CD4-positive, alpha-beta memory T cell (primary cell): ENCODE measurements at regions not wholly inside any gene's neighbourhood (a gene's known extent, or its start where the extent isn't known, plus 50 kb on each side); places are given as distances from the start of the nearest gene placed in this dataset.

Experiments
- CTCF ChIA-PET: fragments of 350-600 bp; sonication (Branson Sonifier 250); formaldehyde crosslinking; loops from one replicate; lab custom pipeline; 2021; ENCODE audit warnings: inconsistent platforms; ENCODE audit not compliant: partially characterized antibody; lab: Charles Lee
- POLR2A ChIA-PET: fragments of 350-600 bp; sonication (Branson Sonifier 250); formaldehyde crosslinking; loops from one replicate; lab custom pipeline; 2021; ENCODE audit not compliant: partially characterized antibody; lab: Charles Lee
- DNase-seq, 5 donors: peaks; one replicate each; pipeline versions ENCODE4 v3.0.0 to v3.0.0-alpha.2; 2020 to 2022; ENCODE audit warnings: mixed read lengths in 1 of 5
- H3K27ac ChIP-seq: one replicate; pipeline ENCODE4 v1.7.0; 2013; ENCODE audit warnings: low read depth, low read length
- H3K27me3 ChIP-seq: 2 replicates; pipeline ENCODE4 v1.7.0; 2013; ENCODE audit warnings: mild to moderate bottlenecking, low read length, moderate library complexity; ENCODE audit not compliant: insufficient read depth
- H3K36me3 ChIP-seq: 2 replicates; pipeline ENCODE4 v1.7.0; 2013; ENCODE audit warnings: mild to moderate bottlenecking, low read length, moderate library complexity; ENCODE audit not compliant: insufficient read depth
- H3K4me1 ChIP-seq: 2 replicates; pipeline ENCODE4 v1.7.0; 2013; ENCODE audit warnings: mild to moderate bottlenecking, low read length, moderate library complexity; ENCODE audit not compliant: insufficient read depth
- H3K4me3 ChIP-seq, 2 donors: one replicate each; pipeline ENCODE4 v1.7.0; 2013; ENCODE audit warnings: low read length in 2 of 2, mild to moderate bottlenecking in 1 of 2
- H3K9me3 ChIP-seq, 2 donors: one replicate each; pipeline ENCODE4 v1.7.0; 2013; ENCODE audit warnings: low read length in 2 of 2, control low read depth in 1 of 2; ENCODE audit not compliant: control insufficient read depth in 1 of 2
- H3K27ac Mint-ChIP-seq, 7 donors: one replicate each; pipeline ENCODE4 v1.8.0; 2020 to 2021; ENCODE audit warnings: mixed read lengths in 7 of 7, mild to moderate bottlenecking in 6 of 7, inconsistent platforms in 3 of 7, moderate library complexity in 3 of 7
- H3K27me3 Mint-ChIP-seq, 2 donors: one replicate each; pipeline ENCODE4 v1.8.0; 2020 to 2021; ENCODE audit warnings: mixed read lengths in 2 of 2
- H3K36me3 Mint-ChIP-seq, 2 donors: one replicate each; pipeline ENCODE4 v1.8.0; 2020 to 2021; ENCODE audit warnings: mixed read lengths in 2 of 2, inconsistent platforms in 1 of 2, mild to moderate bottlenecking in 1 of 2
- H3K4me1 Mint-ChIP-seq, 4 donors: one replicate each; pipeline ENCODE4 v1.8.0; 2020 to 2021; ENCODE audit warnings: mixed read lengths in 4 of 4, mild to moderate bottlenecking in 1 of 4
- H3K4me3 Mint-ChIP-seq, 8 donors: one replicate each; pipeline ENCODE4 v1.8.0; 2020 to 2021; ENCODE audit warnings: mixed read lengths in 8 of 8, mild to moderate bottlenecking in 7 of 8, moderate library complexity in 6 of 8, inconsistent platforms in 3 of 8
- H3K9me3 Mint-ChIP-seq, 8 donors: one replicate each; pipeline ENCODE4 v1.8.0; 2020 to 2021; ENCODE audit warnings: mixed read lengths in 8 of 8, mild to moderate bottlenecking in 5 of 8, inconsistent platforms in 3 of 8, moderate library complexity in 1 of 8
- intact Hi-C: fragments of 100-400 bp; cut with micrococcal nuclease; formaldehyde crosslinking; loops from one replicate; pipeline ENCODE4 v1.15.1; 2023

- intact Hi-C loops: no loop called here
- no peaks in the 10 kb centered on the region for H3K9me3 ChIP-seq
Observed at GRCh38 chrX:69366183-69366582, 137.9 kb upstream of the NALF2 start.

GRCh38 chrX:69365755-69366154 is 138.4 kb upstream of the NALF2 start:
- Histone ChIP-seq H3K27ac (no peak overlapping the region), H3K4me3 (no peak overlapping the region), H3K9me3 (no peaks in the 10 kb centered on the region), H3K36me3 (no peaks in the 10 kb centered on the region), H3K27me3 (no peaks in the 10 kb centered on the region), H3K4me1 (no peaks in the 10 kb centered on the region)
- no peaks in the 10 kb centered on the region for H3K36me3 Mint-ChIP-seq
- H3K27ac Mint-ChIP-seq: no peak overlapping the region
- no peak for DNase-seq
- no peaks in the 10 kb centered on the region for H3K27me3 Mint-ChIP-seq
- ChIA-PET CTCF (no interaction called here), POLR2A (no interaction called here)
- no peaks in the 10 kb centered on the region for H3K4me1 Mint-ChIP-seq
- intact Hi-C loops: no loop called here
- H3K4me3 Mint-ChIP-seq: no peak overlapping the region
- no peaks in the 10 kb centered on the region for H3K9me3 Mint-ChIP-seq

More at GRCh38 chrX:69366183-69366582, 137.9 kb upstream of the NALF2 start:
- H3K4me3 Mint-ChIP-seq: no peak overlapping the region
- ChIA-PET CTCF (no interaction called here), POLR2A (no interaction called here)
- Histone ChIP-seq H3K4me3 (no peak overlapping the region), H3K27me3 (no peaks in the 10 kb centered on the region), H3K27ac (no peak overlapping the region), H3K4me1 (no peaks in the 10 kb centered on the region), H3K36me3 (no peaks in the 10 kb centered on the region)
- H3K27ac Mint-ChIP-seq: no peak overlapping the region
- H3K27me3 Mint-ChIP-seq: no peaks in the 10 kb centered on the region
- DNase-seq: no peak
- H3K9me3 Mint-ChIP-seq: no peaks in the 10 kb centered on the region
- H3K36me3 Mint-ChIP-seq: no peaks in the 10 kb centered on the region
- H3K4me1 Mint-ChIP-seq: no peaks in the 10 kb centered on the region

- H3K36me3 ChIP-seq: no peaks in the 10 kb centered on the region
- Mint-ChIP-seq H3K27me3 (no peaks in the 10 kb centered on the region), H3K27ac (no peak overlapping the region), H3K4me3 (no peak overlapping the region), H3K36me3 (no peaks in the 10 kb centered on the region), H3K9me3 (no peaks in the 10 kb centered on the region), H3K4me1 (no peaks in the 10 kb centered on the region)
- no peak overlapping the region for H3K27ac ChIP-seq
- ChIA-PET POLR2A (no interaction called here), CTCF (no interaction called here)
- H3K4me1 ChIP-seq: no peaks in the 10 kb centered on the region
- no peaks in the 10 kb centered on the region for H3K27me3 ChIP-seq
- no peak overlapping the region for H3K4me3 ChIP-seq
- no peaks in the 10 kb centered on the region for H3K9me3 ChIP-seq
- no peak for DNase-seq
- intact Hi-C loops: no loop called here
Observed at GRCh38 chrX:69365349-69365748, 138.8 kb upstream of the NALF2 start.

- POLR2A ChIA-PET: no interaction called here
- intact Hi-C loops: no loop called here
- no peak overlapping the region for H3K4me3 Mint-ChIP-seq
Observed at GRCh38 chrX:69362856-69363255, 141.3 kb upstream of the NALF2 start.

GRCh38 chrX:69362354-69362753 is 141.8 kb upstream of the NALF2 start:
- ChIA-PET CTCF (no interaction called here), POLR2A (no interaction called here)
- intact Hi-C loops: no loop called here
- no peaks in the 10 kb centered on the region for H3K9me3 Mint-ChIP-seq
- no peak overlapping the region for H3K27ac Mint-ChIP-seq
- no peak overlapping the region for H3K4me3 Mint-ChIP-seq
- no peaks in the 10 kb centered on the region for H3K36me3 Mint-ChIP-seq
- H3K27me3 Mint-ChIP-seq: no peaks in the 10 kb centered on the region
- no peak overlapping the region for H3K27ac ChIP-seq
- no peaks in the 10 kb centered on the region for H3K4me1 Mint-ChIP-seq
- H3K27me3 ChIP-seq: no peaks in the 10 kb centered on the region
- no peak for DNase-seq
- H3K9me3 ChIP-seq: no peaks in the 10 kb centered on the region
- no peak overlapping the region for H3K4me3 ChIP-seq
- no peaks in the 10 kb centered on the region for H3K4me1 ChIP-seq
- H3K36me3 ChIP-seq: no peaks in the 10 kb centered on the region

More at GRCh38 chrX:69362856-69363255, 141.3 kb upstream of the NALF2 start:
- Mint-ChIP-seq H3K27me3 (no peaks in the 10 kb centered on the region), H3K9me3 (no peaks in the 10 kb centered on the region), H3K27ac (no peak overlapping the region), H3K4me1 (no peaks in the 10 kb centered on the region), H3K36me3 (no peaks in the 10 kb centered on the region)
- Histone ChIP-seq H3K4me1 (no peaks in the 10 kb centered on the region), H3K4me3 (no peak overlapping the region), H3K27ac (no peak overlapping the region), H3K9me3 (no peaks in the 10 kb centered on the region), H3K36me3 (no peaks in the 10 kb centered on the region), H3K27me3 (no peaks in the 10 kb centered on the region)
- DNase-seq: no peak
- CTCF ChIA-PET: no interaction called here

GRCh38 chrX:69361311-69361845 is 142.7 kb upstream of the NALF2 start:
- Histone ChIP-seq H3K27ac (no peak overlapping the region), H3K4me1 (no peaks in the 10 kb centered on the region), H3K27me3 (no peaks in the 10 kb centered on the region), H3K36me3 (no peaks in the 10 kb centered on the region), H3K9me3 (no peaks in the 10 kb centered on the region), H3K4me3 (no peak overlapping the region)
- no peaks in the 10 kb centered on the region for H3K27me3 Mint-ChIP-seq
- no peak for DNase-seq
- no peak overlapping the region for H3K4me3 Mint-ChIP-seq
- H3K36me3 Mint-ChIP-seq: no peaks in the 10 kb centered on the region
- intact Hi-C loops: no loop called here
- H3K4me1 Mint-ChIP-seq: no peaks in the 10 kb centered on the region
- no peak overlapping the region for H3K27ac Mint-ChIP-seq
- POLR2A ChIA-PET: no interaction called here
- CTCF ChIA-PET: no interaction called here
- H3K9me3 Mint-ChIP-seq: no peaks in the 10 kb centered on the region

GRCh38 chrX:69357317-69357716 is 146.8 kb upstream of the NALF2 start:
- CTCF ChIA-PET: no interaction called here

GRCh38 chrX:69324851-69325250 is 159.6 kb upstream of the PJA1 start:
- Histone ChIP-seq H3K27me3 (no peaks in the 10 kb centered on the region), H3K36me3 (no peaks in the 10 kb centered on the region), H3K27ac (no peak overlapping the region), H3K4me1 (no peaks in the 10 kb centered on the region), H3K4me3 (no peak overlapping the region), H3K9me3 (no peaks in the 10 kb centered on the region)
- peaks cover 0 to 3% (median 0%) of the 10 kb centered on the region in 8 donors for H3K9me3 Mint-ChIP-seq
- ChIA-PET POLR2A (no interaction called here), CTCF (no interaction called here)
- H3K36me3 Mint-ChIP-seq: no peaks in the 10 kb centered on the region
- no peak overlapping the region for H3K27ac Mint-ChIP-seq
- intact Hi-C loops: no loop called here
- no peaks in the 10 kb centered on the region for H3K4me1 Mint-ChIP-seq
- no peak for DNase-seq
- H3K4me3 Mint-ChIP-seq: no peak overlapping the region
- H3K27me3 Mint-ChIP-seq: no peaks in the 10 kb centered on the region

More at GRCh38 chrX:69357317-69357716, 146.8 kb upstream of the NALF2 start:
- POLR2A ChIA-PET: no interaction called here
- Histone ChIP-seq H3K27ac (no peak overlapping the region), H3K27me3 (no peaks in the 10 kb centered on the region), H3K4me3 (no peak overlapping the region), H3K36me3 (no peaks in the 10 kb centered on the region), H3K4me1 (no peaks in the 10 kb centered on the region), H3K9me3 (no peaks in the 10 kb centered on the region)
- Mint-ChIP-seq H3K4me3 (no peak overlapping the region), H3K27me3 (no peaks in the 10 kb centered on the region), H3K27ac (no peak overlapping the region), H3K9me3 (peaks cover 0 to 16% (median 6%) of the 10 kb centered on the region in 8 donors), H3K36me3 (no peaks in the 10 kb centered on the region), H3K4me1 (no peaks in the 10 kb centered on the region)
- intact Hi-C loops: no loop called here
- no peak for DNase-seq
